K562 (cell line): ENCODE measurements at regions not wholly inside any gene's neighbourhood (a gene's known extent, or its start where the extent isn't known, plus 50 kb on each side); places are given as distances from the start of the nearest gene placed in this dataset.

Source experiments
- ATAC-seq: fragments of 200-7000 bp; cut with Tn5 transposase; 3 replicates; pipeline ENCODE4 v1.9.1; 2020; ENCODE audit warnings: moderate library complexity
- BruUV-seq: library from RNA; stranded (reverse); fragments of 400-500 nt; replicated peaks from 2 replicates; lab custom pipeline; 2021; lab: Mats Ljungman, UMichigan
- CTCF ChIA-PET: fragments of 300-600 bp; formaldehyde crosslinking; extraction: SDS; loops from one replicate; lab custom pipeline; 2021; ENCODE audit warnings: low intra/inter-chr PET ratio; lab: Yijun Ruan, JAX
- POLR2A ChIA-PET: fragments of 300-600, 350-650 bp; sonication (Branson Sonifier 250); formaldehyde crosslinking; extraction: SDS; loops from one replicate; lab custom pipeline; 2021; ENCODE audit warnings: antibody characterized with exemption, inconsistent platforms; lab: Yijun Ruan, JAX
- DNase-seq, 4 experiments: peaks; one replicate each; pipeline versions ENCODE4 v3.0.0 to v3.0.0-alpha.2; 2011 to 2018; ENCODE audit warnings: low spot score in 3 of 4, mixed read lengths in 3 of 4; ENCODE audit errors: extremely low read depth in 1 of 4
- FAIRE-seq: peaks from 2 replicates; lab custom pipeline; 2011; peaks lifted over from hg19 to GRCh38; lab: Jason Lieb, UNC
- H2AFZ ChIP-seq: 2 replicates; pipeline ENCODE4 v1.6.0; 2011; ENCODE audit warnings: low read depth, low read length, control low read depth, inconsistent platforms
- H3K27ac ChIP-seq: fragments of 200-600 bp; 3 replicates; pipeline ENCODE4 v1.8.0; 2011; ENCODE audit warnings: low read depth, mild to moderate bottlenecking, control low read depth, inconsistent platforms, low read length, moderate library complexity, mixed read lengths; ENCODE audit errors: extremely low read depth
- H3K27me3 ChIP-seq, 2 experiments: fragments of 300-600 bp in 1 of 2; 2 replicates in 1 of 2; 3 replicates in 1 of 2; pipeline versions ENCODE4 v1.6.0 to v1.8.0; 2011; ENCODE audit warnings: inconsistent platforms in 2 of 2, low read length in 2 of 2, mild to moderate bottlenecking in 1 of 2, mixed read lengths in 1 of 2, moderate library complexity in 1 of 2; ENCODE audit not compliant: control insufficient read depth in 2 of 2, insufficient read depth in 2 of 2
- H3K36me3 ChIP-seq: fragments of 300-600 bp; 3 replicates; pipeline ENCODE4 v1.8.0; 2011; ENCODE audit warnings: mild to moderate bottlenecking, low read length, inconsistent platforms; ENCODE audit not compliant: control insufficient read depth, insufficient read depth
- H3K4me1 ChIP-seq, 2 experiments: fragments of 200-600 bp in 1 of 2; replicated peaks in 1 of 2; 2 replicates in 1 of 2; 3 replicates in 1 of 2; pipeline versions ENCODE4 v1.5.1 to v1.8.0; 2011; ENCODE audit warnings: inconsistent platforms in 2 of 2, low read length in 2 of 2, mild to moderate bottlenecking in 1 of 2, mixed read lengths in 1 of 2, moderate library complexity in 1 of 2; ENCODE audit not compliant: control insufficient read depth in 2 of 2, insufficient read depth in 2 of 2
- H3K4me2 ChIP-seq: 2 replicates; pipeline ENCODE4 v1.6.1; 2011; ENCODE audit warnings: low read length, control low read depth, inconsistent platforms, mixed read lengths; ENCODE audit not compliant: insufficient read depth
- H3K4me3 ChIP-seq: fragments of 200-600 bp; sonication (generic), shearing (Covaris generic); 2 replicates; pipeline ENCODE4 v1.5.1; 2016; ENCODE audit warnings: control low read depth, inconsistent platforms
- H3K79me2 ChIP-seq: fragments of 200-600 bp; 3 replicates; pipeline ENCODE4 v1.8.0; 2011; ENCODE audit warnings: low read length, inconsistent platforms; ENCODE audit not compliant: control insufficient read depth, insufficient read depth
- H3K9ac ChIP-seq, 2 experiments: 2 replicates each; pipeline versions ENCODE4 v1.6.0 to v1.6.1; 2011; ENCODE audit warnings: low read depth in 2 of 2, low read length in 2 of 2, control low read depth in 1 of 2, inconsistent platforms in 1 of 2, mild to moderate bottlenecking in 1 of 2, mixed read lengths in 1 of 2; ENCODE audit not compliant: insufficient read depth in 1 of 2
- H3K9me1 ChIP-seq: one replicate; pipeline ENCODE4 v1.6.0; 2011; ENCODE audit warnings: inconsistent platforms, mild to moderate bottlenecking, low read length, moderate library complexity; ENCODE audit not compliant: control insufficient read depth, insufficient read depth
- H3K9me3 ChIP-seq: replicated peaks from 2 replicates; pipeline ENCODE4 v1.5.1; 2011; ENCODE audit warnings: low read depth, low read length, inconsistent platforms; ENCODE audit not compliant: control insufficient read depth, insufficient read depth
- H4K20me1 ChIP-seq: replicated peaks from 2 replicates; pipeline ENCODE4 v1.6.1; 2011; ENCODE audit warnings: low read length, inconsistent platforms, mixed read lengths; ENCODE audit not compliant: control insufficient read depth, insufficient read depth
- ARID1B ChIP-seq: fragments of 450-650 bp; IDR thresholded peaks from 2 replicates; pipeline ENCODE4 v1.6.1; 2016; ENCODE audit warnings: antibody characterized with exemption, mild to moderate bottlenecking, inconsistent platforms
- CAMTA2 ChIP-seq: fragments of 250-450 bp; sonication (Bioruptor Pico); conservative IDR thresholded peaks from 2 replicates; pipeline ENCODE4 v1.5.1; 2022
- CTBP1 ChIP-seq: fragments of 450-650 bp; IDR thresholded peaks from 2 replicates; pipeline ENCODE4 v1.6.1; 2016; ENCODE audit warnings: borderline replicate concordance
- GTF2E2 ChIP-seq: fragments of 200-800 bp; sonication (Bioruptor generic); IDR thresholded peaks from 2 replicates; pipeline ENCODE4 v1.6.1; 2016; ENCODE audit warnings: missing genetic modification characterization, missing compliant biosample characterization
- JUNB ChIP-seq: fragments of 450-650 bp; formaldehyde crosslinking; conservative IDR thresholded peaks from 2 replicates; pipeline ENCODE4 v1.4.0; 2020; ENCODE audit warnings: mild to moderate bottlenecking
- KAT7 ChIP-seq: sonication (generic); formaldehyde crosslinking; IDR thresholded peaks from 2 replicates; pipeline ENCODE4 v1.8.0; 2022; ENCODE audit warnings: missing genetic modification reagents, mild to moderate bottlenecking, borderline replicate concordance
- ZNF224 ChIP-seq: sonication (generic); formaldehyde crosslinking; IDR thresholded peaks from 2 replicates; pipeline ENCODE4 v1.8.0; 2022; ENCODE audit warnings: mild to moderate bottlenecking, missing genetic modification reagents
- WGBS: fragments of 100-300 bp; shearing (Covaris generic); methylation state at CpG from one replicate; pipeline ENCODE4 v1.1.6; 2016; ENCODE audit warnings: low coverage, mixed read lengths; ENCODE audit not compliant: insufficient coverage; ENCODE audit errors: missing lambda C conversion rate; 5-methylcytosine and 5-hydroxymethylcytosine counted together
- in situ Hi-C: fragments of 300-500 bp; cut with MboI; formaldehyde crosslinking; loops from 4 replicates; pipeline ENCODE4 v1.15.0; 2018; ENCODE audit warnings: inconsistent platforms, mixed read lengths
- intact Hi-C: fragments of 100-400 bp; cut with micrococcal nuclease; formaldehyde crosslinking; loops from 2 replicates; pipeline ENCODE4 v1.14.2; 2022
- TF ChIP-seq, protein P1 (sequence below): sonication (generic); formaldehyde crosslinking; IDR thresholded peaks from 2 replicates; pipeline ENCODE4 v1.8.1; 2022; ENCODE audit warnings: missing genetic modification reagents
- TF ChIP-seq, protein P2 (sequence below): fragments of 250-450 bp; sonication (Bioruptor Pico); IDR thresholded peaks from 2 replicates; pipeline ENCODE4 v1.4.0; 2020; ENCODE audit warnings: mild to moderate bottlenecking, moderate library complexity
- TF ChIP-seq, protein P3 (sequence below): IDR thresholded peaks from 2 replicates; pipeline ENCODE4 v1.6.1; 2011; ENCODE audit warnings: borderline replicate concordance, low read depth, mild to moderate bottlenecking, moderate library complexity, low read length; ENCODE audit not compliant: insufficient read depth, poor library complexity, severe bottlenecking

DNA sequence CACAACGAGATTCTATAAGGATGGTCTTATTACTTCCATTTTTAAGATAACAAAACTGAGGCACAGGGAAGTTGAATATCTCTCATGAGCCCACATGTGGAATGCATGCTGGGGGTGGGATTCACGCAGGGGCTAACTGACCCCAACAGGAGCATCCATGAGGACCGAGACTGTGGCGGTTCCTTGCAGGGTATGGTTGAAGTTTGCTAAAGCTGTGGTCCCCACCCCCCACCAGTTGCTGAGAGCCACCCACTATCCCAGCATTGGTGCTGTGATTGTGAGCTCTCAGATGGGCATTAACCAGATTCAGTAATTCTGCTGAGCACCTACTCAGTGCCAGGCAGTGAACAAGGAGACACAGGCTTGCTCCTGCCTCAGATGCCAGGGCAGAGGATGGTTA, 116.0 kb upstream of the TEX51 start:
- intact Hi-C loops: no loop called here
- peaks cover 0 to 34% of the 10 kb centered on the region in 2 experiments; a peak in 2 of 5 replicates for H3K27me3 ChIP-seq

DNA sequence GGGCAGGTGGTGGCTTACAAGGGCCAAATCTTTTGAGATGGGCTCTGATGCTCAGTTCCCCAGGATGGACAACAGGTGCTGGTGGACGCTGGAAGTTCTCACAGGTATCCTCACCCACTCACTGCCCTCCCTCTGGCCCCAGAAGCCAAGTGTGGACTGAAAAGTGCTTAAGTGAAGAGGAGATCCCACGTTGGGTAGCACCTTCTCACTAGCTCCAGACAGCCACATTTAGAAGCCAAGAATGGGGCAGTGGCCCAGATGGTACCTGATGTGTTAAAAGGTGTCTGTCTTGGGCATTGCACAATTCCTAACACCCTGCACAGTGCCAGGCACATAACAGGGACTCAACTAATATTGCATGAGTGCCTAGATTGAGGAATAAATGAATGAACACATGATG, 115.3 kb upstream of the TEX51 start:
- Histone ChIP-seq H3K4me1 (peaks cover 0 to 4% of the 10 kb centered on the region in 2 experiments; a peak in 2 of 5 replicates), H3K36me3 (no peaks in the 10 kb centered on the region), H2AFZ (no peak overlapping the region), H3K9ac (no peak overlapping the region), H4K20me1 (no peaks in the 10 kb centered on the region; the same call in none of the 2 replicates), H3K9me1 (no peaks in the 10 kb centered on the region), H3K9me3 (no peaks in the 10 kb centered on the region), H3K4me3 (no peak overlapping the region), H3K27ac (no peak overlapping the region), H3K4me2 (no peak overlapping the region), H3K79me2 (no peaks in the 10 kb centered on the region), H3K27me3 (peaks cover 0 to 32% of the 10 kb centered on the region in 2 experiments; a peak in 2 of 5 replicates)
- in situ Hi-C loops: loop anchor here (25.0 kb wide), 1 partner anchor 521 kb away; no protein-coding TSS in a partner anchor
- intact Hi-C loops: no loop called here
- ATAC-seq (no peak), DNase-seq (no peak), FAIRE-seq (no peak)
- ChIA-PET POLR2A (no interaction called here), CTCF (no interaction called here)
- WGBS: 0% methylated on average over 2 of the region's 2 CpGs
- TF ChIP-seq, protein P1, sequence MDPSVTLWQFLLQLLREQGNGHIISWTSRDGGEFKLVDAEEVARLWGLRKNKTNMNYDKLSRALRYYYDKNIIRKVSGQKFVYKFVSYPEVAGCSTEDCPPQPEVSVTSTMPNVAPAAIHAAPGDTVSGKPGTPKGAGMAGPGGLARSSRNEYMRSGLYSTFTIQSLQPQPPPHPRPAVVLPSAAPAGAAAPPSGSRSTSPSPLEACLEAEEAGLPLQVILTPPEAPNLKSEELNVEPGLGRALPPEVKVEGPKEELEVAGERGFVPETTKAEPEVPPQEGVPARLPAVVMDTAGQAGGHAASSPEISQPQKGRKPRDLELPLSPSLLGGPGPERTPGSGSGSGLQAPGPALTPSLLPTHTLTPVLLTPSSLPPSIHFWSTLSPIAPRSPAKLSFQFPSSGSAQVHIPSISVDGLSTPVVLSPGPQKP (CRISPR knock-in tag): no peak
- TF ChIP-seq KAT7 (CRISPR knock-in tag) (no peak), GTF2E2 (tag) (no peak), CTBP1 (no peak), ZNF224 (CRISPR knock-in tag) (no peak), ARID1B (no peak), CAMTA2 (CRISPR knock-in tag) (no peak)
- TF ChIP-seq, protein P2, sequence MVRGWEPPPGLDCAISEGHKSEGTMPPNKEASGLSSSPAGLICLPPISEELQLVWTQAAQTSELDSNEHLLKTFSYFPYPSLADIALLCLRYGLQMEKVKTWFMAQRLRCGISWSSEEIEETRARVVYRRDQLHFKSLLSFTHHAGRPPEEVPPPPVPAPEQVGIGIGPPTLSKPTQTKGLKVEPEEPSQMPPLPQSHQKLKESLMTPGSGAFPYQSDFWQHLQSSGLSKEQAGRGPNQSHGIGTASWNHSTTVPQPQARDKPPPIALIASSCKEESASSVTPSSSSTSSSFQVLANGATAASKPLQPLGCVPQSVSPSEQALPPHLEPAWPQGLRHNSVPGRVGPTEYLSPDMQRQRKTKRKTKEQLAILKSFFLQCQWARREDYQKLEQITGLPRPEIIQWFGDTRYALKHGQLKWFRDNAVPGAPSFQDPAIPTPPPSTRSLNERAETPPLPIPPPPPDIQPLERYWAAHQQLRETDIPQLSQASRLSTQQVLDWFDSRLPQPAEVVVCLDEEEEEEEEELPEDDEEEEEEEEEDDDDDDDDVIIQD (CRISPR knock-in tag): no peak
- TF ChIP-seq, protein P3, sequence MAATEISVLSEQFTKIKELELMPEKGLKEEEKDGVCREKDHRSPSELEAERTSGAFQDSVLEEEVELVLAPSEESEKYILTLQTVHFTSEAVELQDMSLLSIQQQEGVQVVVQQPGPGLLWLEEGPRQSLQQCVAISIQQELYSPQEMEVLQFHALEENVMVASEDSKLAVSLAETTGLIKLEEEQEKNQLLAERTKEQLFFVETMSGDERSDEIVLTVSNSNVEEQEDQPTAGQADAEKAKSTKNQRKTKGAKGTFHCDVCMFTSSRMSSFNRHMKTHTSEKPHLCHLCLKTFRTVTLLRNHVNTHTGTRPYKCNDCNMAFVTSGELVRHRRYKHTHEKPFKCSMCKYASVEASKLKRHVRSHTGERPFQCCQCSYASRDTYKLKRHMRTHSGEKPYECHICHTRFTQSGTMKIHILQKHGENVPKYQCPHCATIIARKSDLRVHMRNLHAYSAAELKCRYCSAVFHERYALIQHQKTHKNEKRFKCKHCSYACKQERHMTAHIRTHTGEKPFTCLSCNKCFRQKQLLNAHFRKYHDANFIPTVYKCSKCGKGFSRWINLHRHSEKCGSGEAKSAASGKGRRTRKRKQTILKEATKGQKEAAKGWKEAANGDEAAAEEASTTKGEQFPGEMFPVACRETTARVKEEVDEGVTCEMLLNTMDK: no peak
- BruUV-seq: no TSS peak

More for the DNA sequence above, 116.0 kb upstream of the TEX51 start:
- Histone ChIP-seq H3K36me3 (no peaks in the 10 kb centered on the region), H3K4me1 (peaks cover 0 to 5% of the 10 kb centered on the region in 2 experiments; a peak in 2 of 5 replicates), H3K4me2 (no peak overlapping the region), H3K9me3 (no peaks in the 10 kb centered on the region), H3K79me2 (no peaks in the 10 kb centered on the region), H2AFZ (no peak overlapping the region), H4K20me1 (no peaks in the 10 kb centered on the region; the same call in none of the 2 replicates), H3K4me3 (no peak overlapping the region), H3K27ac (no peak overlapping the region), H3K9me1 (no peaks in the 10 kb centered on the region), H3K9ac (no peak overlapping the region)
- no peak for ATAC-seq
- TF ChIP-seq JUNB: no peak
- no peak for FAIRE-seq
- ChIA-PET POLR2A (no interaction called here), CTCF (no interaction called here)
- in situ Hi-C loops: loop anchor here (25.0 kb wide), 1 partner anchor 520 kb away; no protein-coding TSS in a partner anchor
- BruUV-seq: no TSS peak
- WGBS: 0% methylated on average over 4 of the region's 4 CpGs
- no peak for DNase-seq
